ENCODE measurements at regions not wholly inside any gene's neighbourhood (a gene's known extent, or its start where the extent isn't known, plus 50 kb on each side); places are given as distances from the start of the nearest gene placed in this dataset.

DNA sequence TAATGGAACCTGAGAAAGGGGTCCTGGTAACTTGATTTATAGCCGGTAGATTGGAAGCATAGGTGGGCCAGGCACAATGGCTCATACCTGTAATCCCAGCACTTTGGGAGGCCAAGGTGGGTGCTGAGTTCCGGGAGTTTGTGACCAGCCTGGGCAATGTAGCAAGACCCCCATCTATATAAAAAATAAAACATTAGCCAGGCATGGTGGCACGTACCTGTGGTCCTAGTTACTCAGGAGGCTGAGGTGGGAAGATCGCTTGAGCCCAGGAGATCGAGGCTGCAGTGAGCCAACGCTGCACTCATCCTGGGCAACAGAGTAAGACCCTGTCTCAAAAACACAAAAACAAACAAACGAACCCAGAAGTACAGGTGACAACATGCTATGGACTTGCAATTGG, 76.5 kb downstream of the ZNF281 start:
- H3K27ac Mint-ChIP-seq = no peak overlapping the region
- no peaks in the 10 kb centered on the region for H3K36me3 Mint-ChIP-seq
- H3K4me3 Mint-ChIP-seq = no peak overlapping the region
- no peaks in the 10 kb centered on the region for H3K9me3 Mint-ChIP-seq (ENCODE audit: low read depth)
- peaks cover 28% of the 10 kb centered on the region for H3K4me1 Mint-ChIP-seq (ENCODE audit: low read depth)
- H3K27me3 Mint-ChIP-seq = no peaks in the 10 kb centered on the region

DNA sequence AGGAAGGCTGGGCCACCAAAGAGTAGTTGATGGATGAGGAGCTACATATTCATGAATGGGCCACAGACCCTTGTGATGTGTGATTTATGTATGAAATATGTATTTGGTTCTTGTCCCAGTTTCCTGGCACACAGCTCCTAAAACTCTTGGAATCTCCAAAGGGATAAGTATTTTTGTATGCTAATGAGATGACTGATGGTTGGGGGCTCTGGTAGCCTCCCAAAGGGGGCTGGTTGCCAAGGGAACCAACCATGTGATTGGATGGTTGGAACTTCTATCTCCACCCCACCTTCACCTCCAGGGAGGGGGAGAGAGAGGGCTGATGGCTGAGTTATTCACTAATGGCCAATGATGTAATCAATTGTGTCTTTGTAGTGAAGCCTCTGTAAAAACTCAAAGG, 77.1 kb downstream of the ZNF281 start:
- H3K27ac Mint-ChIP-seq = no peak overlapping the region
- no peaks in the 10 kb centered on the region for H3K27me3 Mint-ChIP-seq
- H3K9me3 Mint-ChIP-seq (ENCODE audit: low read depth) = no peaks in the 10 kb centered on the region
- peaks cover 22% of the 10 kb centered on the region for H3K4me1 Mint-ChIP-seq (ENCODE audit: low read depth)
- no peaks in the 10 kb centered on the region for H3K36me3 Mint-ChIP-seq
- H3K4me3 Mint-ChIP-seq = no peak overlapping the region

DNA sequence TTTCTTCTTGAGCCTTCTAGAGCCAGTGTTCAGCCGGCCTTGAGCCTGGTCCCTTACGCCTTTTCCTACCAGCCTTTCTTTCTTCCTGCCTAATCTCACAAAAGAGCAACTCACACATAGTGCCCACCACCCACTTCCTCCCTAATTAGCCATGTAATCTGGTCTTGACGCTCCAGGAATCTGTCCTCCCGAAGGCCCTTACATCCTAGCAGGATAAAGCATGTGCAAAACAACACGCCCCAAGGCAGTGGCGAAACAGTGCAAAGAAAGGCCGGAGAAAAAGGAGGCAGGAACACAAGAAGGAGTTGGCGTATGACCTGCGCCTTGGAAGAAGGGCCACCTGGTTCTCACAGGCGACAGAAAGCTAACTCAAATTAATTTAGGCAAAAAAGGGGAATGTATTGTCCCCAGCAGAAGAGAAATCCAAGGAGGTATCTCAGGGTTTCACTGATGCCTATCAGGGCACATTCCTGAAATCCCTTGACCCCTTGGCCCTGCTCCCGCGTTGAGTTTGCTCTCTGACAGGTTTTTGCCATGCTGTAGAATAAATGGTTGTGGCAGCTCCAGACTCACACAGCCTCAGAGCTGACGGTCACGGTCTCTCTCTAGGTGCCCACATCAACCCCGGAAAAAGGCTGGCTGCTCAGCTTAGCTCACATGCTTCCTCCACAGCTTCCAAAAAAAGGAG, 79.0 kb downstream of the ZNF281 start:
- H3K36me3 Mint-ChIP-seq = no peaks in the 10 kb centered on the region
- no peaks in the 10 kb centered on the region for H3K9me3 Mint-ChIP-seq (ENCODE audit: low read depth)
- H3K27me3 Mint-ChIP-seq = peaks cover 2% of the 10 kb centered on the region
- no peak overlapping the region for H3K4me3 Mint-ChIP-seq
- no peak overlapping the region for H3K27ac Mint-ChIP-seq
- peaks cover 6% of the 10 kb centered on the region for H3K4me1 Mint-ChIP-seq (ENCODE audit: low read depth)

DNA sequence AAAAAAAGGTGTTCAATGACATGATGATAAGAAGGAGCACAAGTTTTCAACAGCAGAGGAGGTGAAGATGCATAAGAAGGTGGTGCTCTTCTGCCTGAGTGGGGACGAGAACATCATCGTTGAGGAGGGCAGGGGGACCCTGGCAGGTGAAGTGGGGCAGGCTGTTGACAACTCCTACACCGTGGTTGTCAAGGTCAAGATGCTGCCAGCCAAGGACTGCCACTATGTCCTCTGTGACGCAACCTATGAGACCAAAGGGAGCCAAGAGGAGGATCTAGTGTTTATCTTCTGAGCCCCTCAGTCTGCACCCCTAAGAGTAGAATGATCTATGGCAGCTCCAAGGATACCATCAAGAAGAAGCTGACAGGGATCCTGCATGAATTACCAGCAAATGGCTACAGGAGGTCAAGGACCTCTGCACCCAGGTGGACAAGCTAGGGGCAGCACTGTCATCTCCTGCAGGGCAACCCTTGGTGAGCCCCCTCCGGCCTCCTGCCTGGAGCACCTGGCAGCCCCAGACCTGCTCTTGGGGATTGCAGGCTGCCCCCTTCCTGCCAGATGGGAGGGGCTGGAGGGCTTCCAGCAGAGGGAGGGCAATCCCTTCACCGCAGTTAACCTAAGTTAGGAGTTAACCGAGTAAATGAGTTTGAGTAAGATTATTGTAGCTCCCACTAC, 80.5 kb downstream of the ZNF281 start:
- Mint-ChIP-seq H3K4me1 (ENCODE audit: low read depth) (no peaks in the 10 kb centered on the region), H3K27me3 (peaks cover 2% of the 10 kb centered on the region), H3K36me3 (no peaks in the 10 kb centered on the region), H3K4me3 (no peak overlapping the region), H3K27ac (no peak overlapping the region), H3K9me3 (ENCODE audit: low read depth) (no peaks in the 10 kb centered on the region)

DNA sequence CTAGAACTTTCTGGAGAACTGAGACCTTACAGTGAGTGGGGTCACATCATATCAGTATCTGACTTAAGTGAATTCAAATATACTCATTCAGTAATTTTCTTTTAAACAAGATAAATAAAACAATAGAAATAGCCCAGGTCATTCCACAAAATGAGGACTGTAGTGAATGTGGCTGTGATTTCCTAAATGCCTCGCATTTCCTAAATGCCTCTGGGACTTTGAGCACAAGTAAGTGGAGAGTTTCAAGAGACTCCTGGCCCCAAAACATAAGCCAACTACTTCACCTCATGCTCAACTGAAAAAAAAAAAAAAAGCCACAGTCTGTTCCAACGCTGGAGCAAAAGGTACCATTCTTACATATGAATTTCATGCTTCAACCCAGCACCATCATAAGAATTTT, 81.5 kb downstream of the ZNF281 start:
- H3K27me3 Mint-ChIP-seq = peaks cover 2% of the 10 kb centered on the region
- H3K9me3 Mint-ChIP-seq (ENCODE audit: low read depth) = no peaks in the 10 kb centered on the region
- H3K27ac Mint-ChIP-seq = no peak overlapping the region
- no peaks in the 10 kb centered on the region for H3K4me1 Mint-ChIP-seq (ENCODE audit: low read depth)
- H3K36me3 Mint-ChIP-seq = no peaks in the 10 kb centered on the region
- no peak overlapping the region for H3K4me3 Mint-ChIP-seq

DNA sequence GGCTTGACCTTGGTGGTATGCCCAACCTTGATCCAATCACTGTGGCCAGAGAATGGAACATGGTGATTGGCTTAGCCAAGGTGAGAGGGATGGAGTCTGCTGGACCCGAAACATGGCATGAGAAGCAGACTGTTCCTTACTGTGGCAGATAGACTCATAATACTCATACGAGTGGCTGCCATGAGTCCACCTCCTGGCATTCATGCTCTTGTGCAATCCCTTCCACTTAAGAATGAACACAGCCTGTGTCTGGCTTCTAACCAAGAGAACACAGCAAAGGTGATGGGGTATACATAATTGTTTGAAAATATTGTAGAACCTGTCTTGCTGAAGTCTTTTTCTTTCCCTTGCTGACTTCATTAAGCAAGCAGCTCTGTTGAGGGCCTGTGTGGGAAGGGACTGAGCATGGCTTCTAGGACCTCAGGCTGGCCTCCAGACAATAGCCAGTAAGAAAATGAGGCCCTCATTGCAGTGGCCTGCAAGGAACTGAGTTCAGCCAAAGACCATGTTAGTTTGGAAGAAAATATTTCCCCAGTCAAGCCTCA, 85.9 kb downstream of the ZNF281 start:
- Mint-ChIP-seq H3K4me3 (no peak overlapping the region), H3K27me3 (peaks cover 2% of the 10 kb centered on the region), H3K4me1 (ENCODE audit: low read depth) (no peaks in the 10 kb centered on the region), H3K27ac (no peak overlapping the region), H3K36me3 (no peaks in the 10 kb centered on the region), H3K9me3 (ENCODE audit: low read depth) (no peaks in the 10 kb centered on the region)

DNA sequence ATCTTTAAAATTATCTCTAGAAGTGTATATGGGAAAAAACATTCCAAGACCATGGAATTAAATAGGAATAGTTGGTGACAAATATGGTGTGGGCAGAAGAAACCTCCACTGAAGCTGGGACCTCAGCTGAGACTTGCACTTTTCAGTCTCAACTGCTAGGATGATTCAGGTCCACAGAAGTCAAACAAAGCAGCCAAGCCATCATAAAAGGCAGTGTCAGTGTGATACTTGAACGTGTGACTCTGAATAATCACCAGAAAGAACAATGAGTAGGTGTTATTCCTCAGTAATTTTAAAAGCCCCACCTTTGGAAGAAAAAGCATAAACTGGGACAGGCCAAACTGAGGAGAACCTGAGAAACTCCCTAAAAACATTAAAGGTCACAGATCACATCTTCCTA, 90.7 kb downstream of the ZNF281 start:
- Mint-ChIP-seq H3K4me1 (ENCODE audit: low read depth) (no peaks in the 10 kb centered on the region), H3K27me3 (peaks cover 6% of the 10 kb centered on the region), H3K36me3 (no peaks in the 10 kb centered on the region), H3K27ac (no peak overlapping the region), H3K9me3 (ENCODE audit: low read depth) (no peaks in the 10 kb centered on the region), H3K4me3 (no peak overlapping the region)

DNA sequence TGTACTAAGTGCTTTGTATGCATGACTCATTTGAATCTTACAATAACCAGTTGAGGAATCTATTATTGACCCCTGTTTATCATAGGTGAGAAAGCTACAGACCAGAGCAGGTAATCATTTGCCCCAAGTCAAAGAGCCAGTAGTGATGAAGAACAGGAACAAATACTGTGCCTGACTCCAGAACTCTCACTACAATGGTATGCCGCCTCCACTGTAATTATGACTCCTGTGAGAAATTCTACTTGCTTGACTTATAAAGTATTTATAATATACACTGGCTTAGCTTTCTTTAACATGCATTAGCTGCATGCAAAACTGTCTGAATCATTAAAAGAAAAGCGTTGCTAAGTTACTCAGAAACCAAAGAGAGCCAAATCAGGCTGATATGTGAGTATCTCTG, 92.6 kb downstream of the ZNF281 start:
- no peak overlapping the region for H3K4me3 Mint-ChIP-seq
- H3K27ac Mint-ChIP-seq = no peak overlapping the region
- no peaks in the 10 kb centered on the region for H3K4me1 Mint-ChIP-seq (ENCODE audit: low read depth)
- peaks cover 7% of the 10 kb centered on the region for H3K27me3 Mint-ChIP-seq
- no peaks in the 10 kb centered on the region for H3K9me3 Mint-ChIP-seq (ENCODE audit: low read depth)
- no peaks in the 10 kb centered on the region for H3K36me3 Mint-ChIP-seq

DNA sequence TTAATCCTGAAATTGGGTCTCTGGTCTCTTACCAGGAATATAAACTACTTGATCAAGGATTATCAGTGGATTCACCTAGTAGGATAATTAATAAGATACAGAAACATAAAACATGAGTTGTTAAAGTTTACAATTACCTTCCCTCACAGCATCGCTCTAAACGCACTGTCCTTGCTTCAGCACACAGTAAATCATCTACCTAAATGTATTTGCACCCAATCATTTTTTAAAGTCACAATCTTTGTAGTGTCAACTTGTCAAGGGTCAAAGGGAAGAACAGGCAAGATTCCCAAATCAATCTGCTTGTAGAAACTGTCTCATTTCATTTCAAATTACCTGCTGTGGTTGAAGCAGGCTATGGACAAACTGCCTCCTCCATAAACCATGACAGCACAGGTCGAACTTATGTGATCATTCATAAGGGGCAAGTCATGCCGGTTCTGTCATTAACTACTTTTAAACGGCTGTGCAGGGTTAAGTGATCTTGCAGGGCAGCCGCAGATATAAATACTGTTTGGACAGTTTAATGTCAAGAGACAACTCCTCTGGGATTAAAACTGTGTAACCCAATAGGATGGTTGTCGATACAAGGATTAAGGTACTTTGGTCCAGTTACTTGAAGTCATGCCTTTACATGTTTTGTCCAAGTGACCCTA, 93.6 kb downstream of the ZNF281 start:
- H3K4me3 Mint-ChIP-seq = no peak overlapping the region
- no peaks in the 10 kb centered on the region for H3K9me3 Mint-ChIP-seq (ENCODE audit: low read depth)
- peaks cover 7% of the 10 kb centered on the region for H3K27me3 Mint-ChIP-seq
- H3K27ac Mint-ChIP-seq = no peak overlapping the region
- no peaks in the 10 kb centered on the region for H3K36me3 Mint-ChIP-seq
- H3K4me1 Mint-ChIP-seq (ENCODE audit: low read depth) = no peaks in the 10 kb centered on the region

DNA sequence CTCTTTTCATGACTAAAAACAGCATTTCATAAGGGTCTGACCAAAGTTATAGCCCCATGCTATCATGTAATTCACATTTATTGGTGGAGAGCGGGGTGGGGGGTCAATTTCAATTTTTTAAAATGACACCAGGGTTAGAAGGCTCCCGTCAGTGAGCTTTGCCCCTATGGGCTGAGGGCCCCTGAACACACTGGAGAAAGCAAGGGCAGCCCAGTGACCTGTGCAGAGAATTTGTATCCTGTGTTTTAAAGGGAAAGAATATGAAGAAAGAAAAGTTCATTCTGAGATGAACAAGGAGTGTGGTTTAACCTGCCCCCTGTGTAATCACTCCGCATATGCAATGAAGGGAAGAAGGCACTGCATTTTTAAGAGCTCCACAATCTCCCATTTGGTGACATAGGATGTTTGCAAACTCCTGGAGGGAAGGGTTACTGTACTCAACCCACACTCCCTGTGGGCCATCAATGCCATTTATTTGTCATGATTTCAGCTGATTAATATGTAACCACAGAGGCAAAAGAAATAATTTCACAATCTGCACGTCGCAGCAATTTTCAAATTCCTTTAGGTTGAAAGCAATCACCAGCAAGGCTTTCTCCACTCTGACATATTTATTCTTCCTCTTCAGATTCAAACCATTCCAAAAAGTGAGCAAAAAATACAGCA, 95.6 kb downstream of the ZNF281 start:
- H3K36me3 Mint-ChIP-seq = no peaks in the 10 kb centered on the region
- H3K27ac Mint-ChIP-seq = no peak overlapping the region
- H3K27me3 Mint-ChIP-seq = peaks cover 7% of the 10 kb centered on the region
- no peaks in the 10 kb centered on the region for H3K9me3 Mint-ChIP-seq (ENCODE audit: low read depth)
- H3K4me1 Mint-ChIP-seq (ENCODE audit: low read depth) = no peaks in the 10 kb centered on the region
- H3K4me3 Mint-ChIP-seq = no peak overlapping the region

DNA sequence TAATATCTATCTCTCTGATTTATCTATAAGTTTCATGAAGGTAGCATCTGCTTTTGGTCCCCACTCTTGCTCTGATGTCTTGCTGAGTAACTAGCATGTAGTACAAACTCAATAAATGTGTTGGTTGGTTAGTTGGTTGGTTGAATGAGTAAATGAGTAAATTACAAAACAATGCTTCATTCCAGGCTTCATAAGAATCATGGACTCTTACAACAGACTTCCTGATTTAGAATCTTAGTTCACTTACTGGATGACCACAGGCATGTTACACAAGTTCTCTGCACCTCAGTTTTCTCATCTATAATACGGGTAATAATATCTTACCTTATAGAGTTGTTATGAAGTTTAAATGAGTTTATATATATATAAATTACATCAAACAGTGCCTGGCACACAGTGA, 98.6 kb downstream of the ZNF281 start:
- H3K27me3 Mint-ChIP-seq = peaks cover 6% of the 10 kb centered on the region
- no peak overlapping the region for H3K4me3 Mint-ChIP-seq
- H3K27ac Mint-ChIP-seq = no peak overlapping the region
- H3K9me3 Mint-ChIP-seq (ENCODE audit: low read depth) = no peaks in the 10 kb centered on the region
- H3K36me3 Mint-ChIP-seq = no peaks in the 10 kb centered on the region
- H3K4me1 Mint-ChIP-seq (ENCODE audit: low read depth) = peaks cover 9% of the 10 kb centered on the region

DNA sequence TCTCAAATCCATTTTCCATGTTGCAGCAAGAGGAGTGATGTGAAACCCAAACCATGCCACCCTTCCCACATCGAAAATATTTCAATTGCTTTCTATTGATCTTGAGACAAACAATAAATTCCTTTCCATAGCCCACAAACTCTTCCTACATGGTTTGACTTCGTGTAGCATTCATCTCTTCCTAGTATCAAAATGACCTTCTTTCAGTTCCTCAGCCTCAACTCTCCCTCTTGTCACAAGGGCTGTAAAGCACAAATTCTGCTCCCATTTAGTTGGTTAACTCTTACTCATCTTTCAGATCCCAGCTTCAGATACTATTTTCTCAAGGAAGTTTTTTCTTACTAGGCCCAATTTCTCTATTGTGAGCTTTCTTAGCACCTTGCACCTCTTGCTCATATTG, 99.0 kb downstream of the ZNF281 start:
- Mint-ChIP-seq H3K27ac (no peak overlapping the region), H3K27me3 (peaks cover 4% of the 10 kb centered on the region), H3K9me3 (ENCODE audit: low read depth) (no peaks in the 10 kb centered on the region), H3K4me1 (ENCODE audit: low read depth) (peaks cover 9% of the 10 kb centered on the region), H3K36me3 (no peaks in the 10 kb centered on the region), H3K4me3 (no peak overlapping the region)

DNA sequence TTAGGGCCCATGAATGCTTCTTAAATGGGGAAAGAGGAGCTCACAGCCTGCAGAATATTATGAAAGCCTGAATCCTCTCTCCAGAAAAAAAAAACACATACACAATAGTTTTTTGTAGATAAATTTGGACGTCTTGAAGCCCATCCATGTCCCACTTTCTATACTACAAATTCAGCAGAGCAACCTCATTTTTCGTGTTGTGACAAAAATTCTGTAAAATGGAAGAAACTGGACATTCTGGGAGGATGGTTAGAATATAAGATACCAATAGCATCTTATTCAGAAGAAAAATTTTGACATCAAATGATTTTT, 102.1 kb downstream of the ZNF281 start:
- H3K9me3 Mint-ChIP-seq (ENCODE audit: low read depth) = no peaks in the 10 kb centered on the region
- H3K36me3 Mint-ChIP-seq = no peaks in the 10 kb centered on the region
- H3K27ac Mint-ChIP-seq = no peak overlapping the region
- no peaks in the 10 kb centered on the region for H3K27me3 Mint-ChIP-seq
- no peak overlapping the region for H3K4me3 Mint-ChIP-seq
- peaks cover 16% of the 10 kb centered on the region for H3K4me1 Mint-ChIP-seq (ENCODE audit: low read depth)

DNA sequence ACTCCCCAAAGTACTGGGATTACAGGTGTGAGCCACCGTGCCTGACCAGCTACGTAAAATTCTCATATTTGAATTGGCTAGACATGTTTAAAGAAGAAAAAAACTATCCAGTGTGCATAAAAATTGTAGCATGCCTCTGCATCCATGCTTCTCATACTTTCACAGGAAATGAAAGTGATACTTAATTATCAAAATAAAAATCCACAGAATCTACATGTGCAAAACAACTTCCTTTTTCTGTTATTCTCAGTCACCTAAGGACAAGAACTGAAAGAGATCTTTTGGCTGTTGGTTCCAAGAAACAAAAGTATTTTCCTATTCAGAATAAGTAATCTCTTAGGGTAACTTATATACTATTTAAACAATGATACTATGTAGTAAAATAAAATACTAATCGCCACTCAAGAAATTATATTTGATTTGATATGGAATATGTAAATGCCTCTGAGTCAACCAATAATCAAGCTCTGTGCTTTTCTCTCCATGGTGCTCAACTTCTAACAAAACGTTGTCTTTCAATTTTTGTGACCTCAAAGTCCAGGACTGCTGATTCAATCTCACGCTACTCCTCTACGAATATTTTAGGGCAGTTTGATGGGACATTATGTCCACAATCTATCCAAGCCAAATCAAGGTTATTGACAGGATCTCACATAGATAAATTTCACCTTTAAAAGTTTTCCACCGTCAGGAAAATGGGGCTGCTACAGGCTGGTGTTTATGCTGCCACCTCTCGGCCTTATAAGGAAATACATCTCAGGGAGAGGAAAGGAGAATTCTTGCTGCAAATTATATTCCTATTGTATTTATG, 102.7 kb downstream of the ZNF281 start:
- H3K36me3 Mint-ChIP-seq = no peaks in the 10 kb centered on the region
- no peaks in the 10 kb centered on the region for H3K27me3 Mint-ChIP-seq
- H3K4me1 Mint-ChIP-seq (ENCODE audit: low read depth) = peaks cover 19% of the 10 kb centered on the region
- H3K9me3 Mint-ChIP-seq (ENCODE audit: low read depth) = no peaks in the 10 kb centered on the region
- H3K27ac Mint-ChIP-seq = no peak overlapping the region
- H3K4me3 Mint-ChIP-seq = peak overlapping the region; percentile 21

All from activated naive CD8-positive, alpha-beta T cell (primary cell).